Adrenal gland (tissue), 5 donors: ENCODE measurements at regions not wholly inside any gene's neighbourhood (a gene's known extent, or its start where the extent isn't known, plus 50 kb on each side); places are given as distances from the start of the nearest gene placed in this dataset.

Experiments
- CTCF ChIP-seq, 6 experiments: fragments of 450-650 bp in 4 of 6; fragments of 200-600 bp in 2 of 6; sonication (generic) in 1 of 6; IDR thresholded peaks; 1 replicate in 5 of 6; 2 replicates in 1 of 6; pipeline versions ENCODE4 v1.5.1 to v1.8.0; 2016 to 2021; ENCODE audit warnings: antibody characterized with exemption in 6 of 6, mild to moderate bottlenecking in 2 of 6, moderate library complexity in 1 of 6
- POLR2A ChIP-seq, 2 donors: fragments of 450-650 bp; IDR thresholded peaks; one replicate each; pipeline ENCODE4 v1.6.1; 2017; ENCODE audit warnings: antibody characterized with exemption in 2 of 2, mild to moderate bottlenecking in 2 of 2, moderate library complexity in 1 of 2
- donor health status: DM: no; HTN: no; CAD: no.

DNA sequence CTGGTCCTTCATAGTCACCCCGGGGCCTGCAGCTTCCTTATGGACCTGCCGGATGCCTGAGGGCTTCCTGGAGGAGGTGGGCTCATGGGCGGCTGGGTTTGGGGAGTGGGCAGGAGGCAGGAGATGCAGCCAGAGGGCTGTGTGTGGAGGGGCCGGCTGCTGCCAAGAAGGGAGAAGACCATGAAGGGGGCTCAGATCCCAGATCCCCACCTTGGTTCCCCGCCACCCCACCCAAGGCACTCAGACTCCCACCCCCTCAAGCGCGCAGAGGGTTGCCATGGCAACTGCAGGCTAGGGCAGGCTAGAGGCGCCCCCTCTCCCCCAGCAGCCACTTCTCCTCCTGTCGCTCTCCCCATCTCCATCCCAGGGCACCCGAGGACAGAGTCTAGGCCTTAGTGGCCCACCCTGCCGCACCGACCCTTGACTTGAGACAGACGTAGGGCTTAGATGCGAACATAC is 104.5 kb downstream of the CRLF3 start:
- TF ChIP-seq CTCF (IDR thresholded peaks at IDR 0.05) (no peak), POLR2A (IDR thresholded peaks at IDR 0.05) (no peak)
